ENCODE measurements at regions not wholly inside any gene's neighbourhood (a gene's known extent, or its start where the extent isn't known, plus 50 kb on each side); places are given as distances from the start of the nearest gene placed in this dataset.

DNA sequence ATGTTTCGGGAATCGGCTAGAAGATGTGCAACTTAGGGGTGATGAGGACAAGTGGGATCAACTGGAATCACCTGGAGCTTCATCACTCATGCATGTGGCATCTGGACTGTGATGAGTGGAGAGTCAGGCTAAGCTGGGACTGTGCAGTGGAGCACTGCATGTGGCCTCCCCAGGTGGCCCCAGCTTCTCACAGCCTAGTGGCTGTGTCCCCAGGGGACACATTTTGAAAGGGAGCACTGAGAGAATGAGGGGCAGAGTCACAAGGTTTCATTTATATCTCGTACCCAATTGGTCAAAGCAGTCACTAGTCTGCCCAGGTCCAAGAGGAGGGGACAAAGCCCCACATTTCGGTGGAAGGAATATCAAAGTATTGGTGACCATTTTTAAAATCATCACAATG, 54.8 kb upstream of the TCF7L2 start:
- TF ChIP-seq SP1 (IDR thresholded peaks at IDR 0.05), result no peak
- TF ChIP-seq SUZ12 (IDR thresholded peaks at IDR 0.05), result no peak
- TF ChIP-seq ZNF384 (IDR thresholded peaks at IDR 0.05), result no peak
- no peak for TF ChIP-seq FOXA1 (IDR thresholded peaks at IDR 0.05)
- TF ChIP-seq TARDBP (IDR thresholded peaks at IDR 0.05), result no peak
- TF ChIP-seq BHLHE40 (IDR thresholded peaks at IDR 0.05; ENCODE audit: borderline replicate concordance), result no peak
- TF ChIP-seq HDGF (IDR thresholded peaks at IDR 0.05; ENCODE audit: borderline replicate concordance), result no peak

All from HEK293T (cell line).